NCI-H526 treated with DMSO at 0.1 percent for 48 hours (cell line): ENCODE measurements at regions not wholly inside any gene's neighbourhood (a gene's known extent, or its start where the extent isn't known, plus 50 kb on each side); places are given as distances from the start of the nearest gene placed in this dataset.

Source experiments
- DNase-seq: peaks from one replicate; lab custom pipeline; 2025; lab: John Stamatoyannopoulos, UW

- DNase-seq: no peak
Observed at GRCh38 chr1:60984062-60984799, 98.1 kb upstream of the NFIA start.

- DNase-seq: no peak
Observed at GRCh38 chr1:60983701-60984061, 98.7 kb upstream of the NFIA start.

GRCh38 chr1:60982539-60982938 is 99.8 kb upstream of the NFIA start:
- no peak for DNase-seq

- no peak for DNase-seq
Observed at GRCh38 chr1:60981357-60981756, 101.0 kb upstream of the NFIA start.

GRCh38 chr1:60978421-60979357 is 103.7 kb upstream of the NFIA start:
- DNase-seq: no peak

GRCh38 chr1:60977661-60978060 is 104.7 kb upstream of the NFIA start:
- no peak for DNase-seq

- no peak for DNase-seq
Observed at GRCh38 chr1:60974524-60975372, 107.6 kb upstream of the NFIA start.

- no peak for DNase-seq
Observed at GRCh38 chr1:60973668-60974067, 108.7 kb upstream of the NFIA start.

- no peak for DNase-seq
Observed at GRCh38 chr1:60972841-60973364, 109.5 kb upstream of the NFIA start.

- no peak for DNase-seq
Observed at GRCh38 chr1:60971330-60971729, 111.0 kb upstream of the NFIA start.

GRCh38 chr1:60969971-60970509 is 112.3 kb upstream of the NFIA start:
- DNase-seq: peak; percentile 34

- DNase-seq: no peak
Observed at GRCh38 chr1:60965280-60965854, 117.0 kb upstream of the NFIA start.

- no peak for DNase-seq
Observed at GRCh38 chr1:60963167-60963940, 119.0 kb upstream of the NFIA start.

- DNase-seq: no peak
Observed at GRCh38 chr1:60960891-60961461, 121.4 kb upstream of the NFIA start.

GRCh38 chr1:60959701-60960100 is 122.7 kb upstream of the NFIA start:
- no peak for DNase-seq

- no peak for DNase-seq
Observed at GRCh38 chr1:60958001-60958400, 124.4 kb upstream of the NFIA start.

- no peak for DNase-seq
Observed at GRCh38 chr1:60956520-60956919, 125.8 kb upstream of the NFIA start.

GRCh38 chr1:60952612-60953111 is 129.7 kb upstream of the NFIA start:
- no peak for DNase-seq

GRCh38 chr1:60950224-60951063 is 131.9 kb upstream of the NFIA start:
- no peak for DNase-seq
